Common myeloid progenitor, CD34-positive (primary cell): ENCODE measurements at regions not wholly inside any gene's neighbourhood (a gene's known extent, or its start where the extent isn't known, plus 50 kb on each side); places are given as distances from the start of the nearest gene placed in this dataset.

ENCODE experiments used
- CTCF ChIA-PET: fragments of 350-600 bp; sonication (Branson Sonifier 250); formaldehyde crosslinking; loops from one replicate; lab custom pipeline; 2021; ENCODE audit warnings: antibody characterized with exemption; lab: Charles Lee
- POLR2A ChIA-PET: fragments of 350-600 bp; sonication (Branson Sonifier 250); formaldehyde crosslinking; loops from one replicate; lab custom pipeline; 2021; ENCODE audit warnings: antibody characterized with exemption; lab: Charles Lee
- DNase-seq, 3 donors: peaks; one replicate each; pipeline versions ENCODE4 v3.0.0 to v3.0.0-alpha.2; 2013
- H3K27ac ChIP-seq, 2 experiments: 1 replicate in 1 of 2; 2 replicates in 1 of 2; pipeline ENCODE4 v1.7.0; 2013; ENCODE audit warnings: inconsistent platforms in 2 of 2, low read length in 2 of 2, mild to moderate bottlenecking in 2 of 2, low read depth in 1 of 2, moderate library complexity in 1 of 2; ENCODE audit not compliant: severe bottlenecking in 2 of 2, insufficient read depth in 1 of 2, poor library complexity in 1 of 2
- H3K27me3 ChIP-seq, 5 experiments: replicated peaks in 2 of 5; 1 replicate in 3 of 5; 2 replicates in 2 of 5; pipeline versions ENCODE4 v1.6.1 to v1.7.0; 2013; ENCODE audit warnings: low read length in 4 of 5, mild to moderate bottlenecking in 2 of 5, moderate library complexity in 2 of 5, inconsistent platforms in 1 of 5; ENCODE audit not compliant: insufficient read depth in 5 of 5, control insufficient read depth in 4 of 5
- H3K36me3 ChIP-seq, 4 experiments: 1 replicate in 2 of 4; 2 replicates in 2 of 4; pipeline versions ENCODE4 v1.6.1 to v1.7.0; 2013; ENCODE audit warnings: low read length in 3 of 4, control low read depth in 1 of 4, mild to moderate bottlenecking in 1 of 4; ENCODE audit not compliant: control insufficient read depth in 4 of 4, insufficient read depth in 4 of 4
- H3K4me1 ChIP-seq, 4 experiments: 1 replicate in 3 of 4; 2 replicates in 1 of 4; pipeline versions ENCODE4 v1.6.1 to v1.7.1; 2013; ENCODE audit warnings: low read length in 3 of 4, mild to moderate bottlenecking in 3 of 4, control low read depth in 1 of 4, inconsistent platforms in 1 of 4, moderate library complexity in 1 of 4; ENCODE audit not compliant: control insufficient read depth in 4 of 4, insufficient read depth in 4 of 4; ENCODE audit errors: control extremely low read depth in 1 of 4
- H3K4me3 ChIP-seq, 7 experiments: 1 replicate in 4 of 7; 2 replicates in 3 of 7; pipeline versions ENCODE4 v1.5.1 to v1.7.0; 2013; ENCODE audit warnings: mild to moderate bottlenecking in 7 of 7, low read length in 6 of 7, moderate library complexity in 6 of 7, inconsistent platforms in 2 of 7, low read depth in 2 of 7, control low read depth in 1 of 7; ENCODE audit not compliant: insufficient read depth in 4 of 7, control insufficient read depth in 1 of 7; ENCODE audit errors: extremely low read depth in 1 of 7
- H3K9me3 ChIP-seq, 5 experiments: 1 replicate in 4 of 5; 2 replicates in 1 of 5; pipeline versions ENCODE4 v1.6.1 to v1.7.1; 2013; ENCODE audit warnings: low read length in 4 of 5, mild to moderate bottlenecking in 2 of 5, inconsistent platforms in 1 of 5, low read depth in 1 of 5, moderate library complexity in 1 of 5; ENCODE audit not compliant: control insufficient read depth in 4 of 5, insufficient read depth in 2 of 5; ENCODE audit errors: control extremely low read depth in 1 of 5
- WGBS: methylation state at CpG from one replicate; pipeline ENCODE4 v1.1.5; 2013; ENCODE audit not compliant: insufficient coverage; 5-methylcytosine and 5-hydroxymethylcytosine counted together

- no peak overlapping the region for H3K4me3 ChIP-seq
- ChIA-PET POLR2A (no interaction called here), CTCF (no interaction called here)
- no peaks in the 10 kb centered on the region for H3K27me3 ChIP-seq
- DNase-seq = no peak
- H3K27ac ChIP-seq = no peak overlapping the region
- WGBS = 56% methylated on average over 1 of the region's 1 CpG
- H3K4me1 ChIP-seq = no peaks in the 10 kb centered on the region
- no peaks in the 10 kb centered on the region for H3K36me3 ChIP-seq
- H3K9me3 ChIP-seq = peaks cover 0 to 14% (median 6%) of the 10 kb centered on the region in 5 experiments
Measured at GRCh38 chrX:20542072-20542471, 275.4 kb upstream of the RPS6KA3 start.

DNA sequence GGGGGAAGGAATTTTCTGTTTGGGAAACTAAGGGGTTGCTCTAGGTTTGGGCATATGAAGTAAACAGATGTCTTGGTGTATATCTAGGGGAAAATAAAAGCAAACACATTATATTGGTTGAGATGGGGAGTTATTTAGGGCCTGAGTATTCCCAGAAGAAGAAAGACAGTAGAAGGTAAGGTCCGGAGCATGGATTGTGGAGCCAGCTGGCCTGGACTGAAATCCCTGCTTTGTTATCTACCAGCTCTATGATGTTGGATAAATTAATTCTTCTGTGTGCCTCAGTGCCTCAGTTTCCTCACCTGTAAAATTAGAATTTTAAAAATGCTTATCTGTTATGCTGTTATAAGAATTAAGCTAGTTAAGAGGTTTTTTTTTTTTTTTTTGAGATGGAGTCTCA is 272.3 kb upstream of the RPS6KA3 start:
- no peaks in the 10 kb centered on the region for H3K4me1 ChIP-seq
- 100% methylated on average over 1 of the region's 1 CpG for WGBS
- ChIA-PET CTCF (interaction anchor here (1.9 kb wide), 1 partner anchor 9 kb away, joined by 7 read pairs; no protein-coding TSS in a partner anchor), POLR2A (no interaction called here)
- H3K9me3 ChIP-seq = peaks cover 0 to 14% (median 6%) of the 10 kb centered on the region in 5 experiments
- no peaks in the 10 kb centered on the region for H3K36me3 ChIP-seq
- no peak for DNase-seq
- H3K27ac ChIP-seq = no peak overlapping the region
- H3K27me3 ChIP-seq = peaks cover 0 to 2% (median 0%) of the 10 kb centered on the region in 5 experiments
- no peak overlapping the region for H3K4me3 ChIP-seq

- H3K9me3 ChIP-seq = no peaks in the 10 kb centered on the region
- ChIA-PET CTCF (interaction anchor here (0.6 to 2.8 kb wide), 5 partner anchors 16 to 1594 kb away, joined by 3 to 14 read pairs (median 3); no protein-coding TSS in a partner anchor), POLR2A (no interaction called here)
- no peak overlapping the region for H3K27ac ChIP-seq
- H3K4me1 ChIP-seq = peaks cover 0 to 8% (median 0%) of the 10 kb centered on the region in 4 experiments
- no peak overlapping the region for H3K4me3 ChIP-seq
- H3K27me3 ChIP-seq = peaks cover 2 to 19% (median 6%) of the 10 kb centered on the region in 5 experiments
- no peaks in the 10 kb centered on the region for H3K36me3 ChIP-seq
- 77% methylated on average over 3 of the region's 4 CpGs for WGBS
- DNase-seq = no peak
Measured at GRCh38 chrX:20531667-20532066, 265.0 kb upstream of the RPS6KA3 start.

DNA sequence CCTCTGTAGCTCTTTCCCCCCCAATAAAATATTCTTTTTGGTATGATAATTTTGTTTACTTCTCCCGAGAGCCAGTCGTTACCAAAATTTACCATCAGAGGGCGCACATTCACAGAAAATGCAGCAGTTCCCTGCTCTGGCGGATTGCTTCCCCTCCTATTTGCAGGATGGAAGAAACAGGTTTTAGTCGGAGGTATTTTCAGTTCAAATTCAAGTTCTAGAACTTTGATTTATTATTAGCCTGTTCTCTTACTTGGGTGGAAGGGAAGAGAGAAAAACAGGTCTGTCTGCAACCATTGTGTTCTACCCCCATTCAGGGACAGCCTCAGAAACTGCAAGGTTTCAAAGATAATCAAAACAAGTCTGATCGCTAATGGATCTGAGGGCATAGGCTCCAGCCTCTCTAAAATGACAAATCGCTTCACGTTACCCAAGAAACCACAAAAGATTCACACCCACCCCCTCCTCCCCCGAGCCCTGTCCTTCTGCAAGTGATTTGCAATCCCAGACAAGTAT is 263.8 kb upstream of the RPS6KA3 start:
- peaks cover 2 to 19% (median 6%) of the 10 kb centered on the region in 5 experiments for H3K27me3 ChIP-seq
- H3K9me3 ChIP-seq = no peaks in the 10 kb centered on the region
- H3K36me3 ChIP-seq = no peaks in the 10 kb centered on the region
- ChIA-PET CTCF (interaction anchor here (1.0 to 2.4 kb wide), 6 partner anchors 8 to 1217 kb away, joined by 3 to 7 read pairs (median 5); no protein-coding TSS in a partner anchor), POLR2A (no interaction called here)
- peak overlapping the region in 4 of 7 experiments; percentile 23 to 42 (median 30) for H3K4me3 ChIP-seq
- peaks cover 0 to 8% (median 0%) of the 10 kb centered on the region in 4 experiments for H3K4me1 ChIP-seq
- no peak overlapping the region for H3K27ac ChIP-seq
- DNase-seq = peak; percentile 46 to 75 (median 68)
- 11% methylated on average over 3 of the region's 9 CpGs for WGBS

DNA sequence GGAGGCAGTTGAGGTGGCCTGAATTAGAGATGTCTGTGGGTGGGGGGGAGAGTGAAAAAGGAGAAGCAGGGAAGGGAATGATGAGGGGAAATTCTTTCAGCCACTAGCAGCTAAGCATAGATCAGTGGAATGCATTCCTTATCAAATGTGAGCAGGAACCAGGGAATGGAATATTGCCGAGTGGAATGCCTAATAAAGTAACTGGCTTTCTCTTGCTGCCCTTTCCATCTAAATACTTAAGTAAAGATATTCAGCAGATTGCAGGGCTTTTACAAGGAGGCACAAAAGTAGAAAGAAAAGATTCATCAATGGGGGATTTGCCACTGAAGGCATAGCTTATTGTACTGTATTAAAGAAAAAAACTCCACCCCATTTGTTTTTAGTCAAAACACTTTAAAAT is 263.0 kb upstream of the RPS6KA3 start:
- no CpG with 5 or more reads among the region's 1 CpG for WGBS
- CTCF ChIA-PET = interaction anchor here (1.5 to 2.4 kb wide), 3 partner anchors 9 to 1200 kb away, joined by 4 to 7 read pairs (median 7); no protein-coding TSS in a partner anchor
- H3K9me3 ChIP-seq = no peaks in the 10 kb centered on the region
- no peak for DNase-seq
- H3K27ac ChIP-seq = no peak overlapping the region
- peaks cover 2 to 19% (median 6%) of the 10 kb centered on the region in 5 experiments for H3K27me3 ChIP-seq
- H3K36me3 ChIP-seq = no peaks in the 10 kb centered on the region
- H3K4me3 ChIP-seq = no peak overlapping the region
- peaks cover 0 to 8% (median 0%) of the 10 kb centered on the region in 4 experiments for H3K4me1 ChIP-seq
- POLR2A ChIA-PET = no interaction called here

DNA sequence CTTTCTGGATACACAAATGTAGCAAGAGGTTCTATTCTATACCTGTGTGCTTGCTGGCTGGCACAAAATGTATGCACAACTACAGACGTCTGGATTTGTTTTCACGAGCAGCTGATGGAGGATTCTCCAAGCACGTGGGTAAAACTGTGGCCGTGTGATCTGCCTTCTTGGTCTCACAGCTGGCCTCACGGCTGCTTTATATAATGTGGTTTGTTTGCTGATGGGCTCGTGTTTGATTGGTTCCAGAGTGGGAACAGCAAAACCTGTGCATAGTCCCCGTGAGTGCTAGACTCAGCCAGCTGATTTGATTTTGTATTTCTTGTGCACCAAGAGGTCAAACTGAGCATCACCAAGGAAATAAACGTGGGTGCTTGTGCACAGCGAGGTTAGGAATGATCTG is 262.6 kb upstream of the RPS6KA3 start:
- DNase-seq = no peak
- POLR2A ChIA-PET = no interaction called here
- 53% methylated on average over 9 of the region's 9 CpGs for WGBS
- CTCF ChIA-PET = interaction anchor here (1.0 to 2.4 kb wide), 6 partner anchors 10 to 1221 kb away, joined by 3 to 7 read pairs (median 4); no protein-coding TSS in a partner anchor
- Histone ChIP-seq H3K27ac (no peak overlapping the region), H3K27me3 (peaks cover 2 to 19% (median 6%) of the 10 kb centered on the region in 5 experiments), H3K4me3 (no peak overlapping the region), H3K4me1 (peaks cover 0 to 8% (median 0%) of the 10 kb centered on the region in 4 experiments), H3K36me3 (no peaks in the 10 kb centered on the region), H3K9me3 (no peaks in the 10 kb centered on the region)

DNA sequence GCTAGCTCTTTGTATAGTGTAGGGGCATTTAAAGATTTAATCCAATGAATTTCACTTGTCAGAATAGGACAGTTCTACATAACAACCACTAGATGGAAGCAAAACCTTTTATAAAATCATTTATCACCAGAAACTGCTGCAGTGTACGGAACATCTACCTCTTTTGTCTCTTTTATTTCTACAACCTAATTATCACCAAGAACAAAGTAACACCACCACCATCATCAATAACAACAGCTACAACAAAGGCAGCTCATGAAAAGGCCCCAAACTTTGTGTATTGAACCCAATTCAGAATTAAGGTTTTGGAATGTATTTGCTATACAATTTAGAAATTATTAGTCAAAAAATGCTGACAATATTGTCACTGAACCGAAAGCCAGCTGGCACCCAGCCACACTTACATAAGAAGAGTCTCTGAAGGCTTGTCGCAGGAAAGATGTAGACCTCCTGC is 260.9 kb upstream of the RPS6KA3 start:
- WGBS = 0% methylated on average over 1 of the region's 3 CpGs
- no peaks in the 10 kb centered on the region for H3K9me3 ChIP-seq
- H3K36me3 ChIP-seq = no peaks in the 10 kb centered on the region
- peak in 2 of 3 donors; percentile 53 to 56 for DNase-seq
- ChIA-PET POLR2A (no interaction called here), CTCF (interaction anchor here (1.1 to 2.1 kb wide), 4 partner anchors 23 to 1451 kb away, joined by 3 to 6 read pairs (median 4); no protein-coding TSS in a partner anchor)
- peaks cover 0 to 13% (median 6%) of the 10 kb centered on the region in 4 experiments for H3K4me1 ChIP-seq
- H3K27ac ChIP-seq = no peak overlapping the region
- H3K4me3 ChIP-seq = no peak overlapping the region
- peaks cover 0 to 12% (median 6%) of the 10 kb centered on the region in 5 experiments for H3K27me3 ChIP-seq
